NOMO-1 treated with DMSO at 0.1 percent for 48 hours (cell line): ENCODE measurements at regions not wholly inside any gene's neighbourhood (a gene's known extent, or its start where the extent isn't known, plus 50 kb on each side); places are given as distances from the start of the nearest gene placed in this dataset.
A peak's percentile ranks its signal among the peaks of the same experiment; 100 is the strongest.

Source experiments
- DNase-seq: peaks from one replicate; lab custom pipeline; 2025; ENCODE audit not compliant: unreplicated experiment; lab: John Stamatoyannopoulos, UW

DNA sequence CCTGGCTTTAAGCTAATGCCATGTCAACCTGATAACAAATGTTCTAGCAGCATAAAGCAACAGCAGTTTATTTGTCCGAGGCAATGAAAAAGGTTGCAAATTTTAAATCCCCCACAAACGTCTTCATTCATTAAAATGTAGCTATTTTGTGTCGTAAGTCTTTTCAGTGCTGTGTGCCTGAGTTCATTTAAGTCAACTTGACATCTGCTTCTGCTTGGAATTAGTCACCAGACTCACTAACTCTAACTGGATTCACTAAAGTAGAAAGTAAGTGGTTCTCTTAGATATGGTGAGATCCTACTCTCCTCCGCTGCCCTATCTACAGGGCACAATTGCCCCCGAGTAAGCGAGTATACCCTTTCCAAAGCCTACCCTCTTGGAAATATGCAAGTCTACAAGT is 118.4 kb upstream of the CHRM3 start:
- DNase-seq = no peak

DNA sequence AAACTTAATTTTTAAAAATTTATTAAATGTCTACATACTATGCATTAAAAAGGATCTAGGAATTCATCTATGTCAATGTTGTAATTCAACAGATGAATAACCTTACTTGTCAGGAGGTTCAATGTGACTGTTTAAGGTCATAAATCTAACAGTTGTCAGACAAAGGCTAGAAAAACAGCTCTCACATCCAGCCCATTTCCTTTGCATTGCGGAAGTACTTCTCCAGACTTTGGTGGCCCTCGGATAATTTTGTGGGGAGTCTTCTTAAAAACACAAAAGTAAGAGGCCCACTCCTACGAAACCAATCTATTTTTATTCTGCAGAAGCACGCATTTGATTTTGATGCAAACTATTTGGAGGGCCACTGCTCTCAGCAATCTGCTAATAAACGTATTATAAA is 122.6 kb upstream of the CHRM3 start:
- peak; percentile 91 for DNase-seq

DNA sequence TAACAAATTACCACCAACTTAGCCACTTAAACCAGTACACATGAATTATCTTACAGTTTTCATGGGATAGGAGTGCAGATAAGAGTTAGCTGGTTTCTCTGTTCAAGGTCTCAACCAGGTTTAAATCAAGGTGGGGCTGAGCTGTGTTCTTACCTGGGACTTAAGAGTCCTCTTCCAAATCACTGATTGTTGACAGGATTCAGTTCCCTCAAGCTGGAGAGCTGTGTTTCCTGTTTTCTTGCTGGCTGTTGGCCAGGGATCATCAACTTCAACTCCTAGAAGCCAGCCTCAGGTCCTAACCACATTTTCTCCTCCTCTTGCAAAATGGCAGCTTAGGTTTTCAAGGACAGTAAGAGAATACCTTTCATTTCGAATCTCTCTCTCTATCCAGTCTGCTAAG is 123.8 kb upstream of the CHRM3 start:
- peak; percentile 12 for DNase-seq

DNA sequence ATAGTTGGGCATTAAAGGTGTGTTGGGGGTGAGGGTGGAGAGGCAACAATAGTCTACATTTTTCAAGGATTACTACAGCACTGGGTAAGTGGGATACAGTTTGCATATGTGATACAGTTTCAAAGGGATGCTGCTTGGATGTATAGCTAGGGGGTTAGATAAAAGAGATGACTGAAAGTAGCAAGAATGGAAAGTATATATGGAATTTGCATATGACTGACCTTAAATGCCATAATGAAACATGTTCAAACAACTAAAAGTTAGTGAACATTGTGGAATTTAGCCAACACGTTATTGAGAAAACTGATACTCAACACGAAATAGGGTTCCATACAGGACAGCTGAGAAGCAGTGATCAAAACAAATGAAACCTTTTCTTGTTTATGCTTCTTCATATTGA is 124.8 kb upstream of the CHRM3 start:
- no peak for DNase-seq

DNA sequence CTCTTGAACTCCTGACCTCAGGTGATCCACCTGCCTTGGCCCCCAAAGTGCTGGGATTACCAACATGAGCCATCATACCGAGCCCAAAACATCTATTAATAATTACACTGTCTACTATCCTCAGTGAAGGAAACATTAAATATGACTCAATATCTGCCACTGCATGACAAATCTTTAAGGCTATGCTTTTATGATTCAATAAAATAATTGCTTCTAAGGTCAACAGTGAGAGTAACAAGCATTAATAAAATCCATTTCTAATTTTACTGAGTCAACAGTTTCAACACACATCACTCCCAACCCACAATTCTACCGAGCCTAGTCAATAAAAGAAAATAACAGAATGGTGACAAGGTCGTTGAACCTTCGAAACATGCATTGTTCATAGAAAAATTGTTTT is 125.5 kb upstream of the CHRM3 start:
- no peak for DNase-seq

DNA sequence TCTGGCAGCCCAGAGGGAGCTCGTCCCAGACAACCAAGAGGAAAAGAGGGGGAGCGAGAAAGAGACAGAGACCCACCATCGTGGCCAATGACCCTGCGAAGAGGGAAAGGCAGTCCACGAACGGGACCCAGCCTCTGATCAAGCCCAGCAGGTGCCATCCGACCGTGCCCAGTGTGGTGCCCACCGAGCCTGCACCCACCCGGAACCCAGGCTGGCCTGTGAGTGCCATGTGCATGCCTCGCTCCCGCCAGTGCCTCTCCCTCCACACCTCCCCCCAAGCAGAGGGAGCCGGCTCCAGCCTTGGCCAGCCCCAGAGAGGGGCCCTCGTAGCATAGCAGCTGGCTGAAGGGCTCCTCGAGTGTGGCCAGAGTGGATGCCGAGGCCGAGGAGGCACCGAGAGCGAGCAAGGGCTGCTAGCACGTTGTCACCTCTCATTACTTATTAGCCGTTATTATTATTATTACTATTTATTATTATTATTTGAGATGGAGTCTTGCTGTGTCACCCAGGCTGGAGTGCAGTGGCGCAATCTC is 130.7 kb upstream of the CHRM3 start:
- no peak for DNase-seq

DNA sequence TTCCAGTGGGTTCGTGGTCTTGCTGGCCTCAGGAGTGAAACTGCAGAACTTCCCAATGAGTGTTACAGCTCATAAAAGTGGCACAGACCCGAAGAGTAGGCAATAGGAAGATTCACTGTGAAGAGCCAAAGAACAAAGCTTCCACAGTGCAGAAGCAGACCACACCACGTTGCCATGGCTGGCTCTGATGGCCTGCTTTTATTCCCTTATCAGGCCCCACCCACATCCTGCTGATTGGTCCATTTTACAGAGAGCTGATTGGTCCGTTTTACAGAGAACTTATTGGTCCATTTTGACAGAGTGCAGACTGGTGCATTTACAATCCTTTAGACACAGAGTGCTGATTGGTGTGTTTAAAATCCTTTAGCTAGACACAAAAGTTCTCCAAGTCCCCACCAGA is 131.4 kb upstream of the CHRM3 start:
- DNase-seq = no peak

DNA sequence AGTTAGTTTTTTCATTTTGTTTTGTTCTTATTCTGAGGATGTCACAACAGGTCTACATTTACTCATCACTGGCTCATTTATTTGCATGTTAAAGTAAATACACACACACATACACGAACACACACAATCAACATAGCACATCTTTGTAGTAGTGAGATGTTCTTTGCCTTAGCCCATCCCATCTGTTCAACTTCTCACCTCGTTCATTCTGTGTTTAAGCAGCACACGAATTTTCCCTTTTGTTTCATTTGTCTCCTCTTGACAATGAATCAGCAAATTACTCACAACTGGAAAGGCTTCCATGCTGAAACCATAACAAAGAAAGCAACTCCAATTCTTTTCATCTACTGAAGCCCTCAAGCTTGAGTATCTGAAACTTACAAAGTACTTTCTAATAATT is 133.3 kb upstream of the CHRM3 start:
- no peak for DNase-seq

DNA sequence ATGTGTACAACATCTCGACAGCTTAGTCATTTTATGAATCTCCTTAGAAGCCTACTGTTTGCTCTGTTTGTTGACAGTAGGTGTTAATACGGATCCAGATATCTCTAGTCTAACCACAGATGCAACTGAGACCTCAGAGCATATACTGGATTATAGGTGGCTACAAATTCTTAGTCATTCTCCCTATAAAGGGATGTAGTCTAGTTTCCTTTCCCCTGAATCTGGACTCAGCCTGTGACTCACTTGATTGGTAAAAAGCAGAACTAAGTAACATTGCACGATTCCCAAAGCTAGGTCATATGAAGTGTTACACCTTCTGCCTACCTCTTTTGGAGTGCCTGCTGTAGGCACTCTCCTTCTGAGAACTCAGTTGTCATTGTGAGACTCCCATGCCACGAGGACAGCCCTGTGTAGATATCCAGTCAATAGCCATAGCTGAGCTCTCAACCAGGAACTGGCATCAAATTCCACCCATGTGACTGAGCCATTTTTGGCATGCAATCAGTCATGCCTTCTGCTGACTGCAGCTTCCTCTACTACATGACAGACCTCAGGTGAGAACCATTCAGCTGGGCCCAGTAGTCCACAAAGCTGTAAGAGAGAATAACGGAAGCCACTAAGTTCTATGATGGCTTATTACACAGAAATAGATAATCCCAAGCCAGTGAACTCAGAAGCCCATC is 135.9 kb upstream of the CHRM3 start:
- DNase-seq = peak; percentile 87

DNA sequence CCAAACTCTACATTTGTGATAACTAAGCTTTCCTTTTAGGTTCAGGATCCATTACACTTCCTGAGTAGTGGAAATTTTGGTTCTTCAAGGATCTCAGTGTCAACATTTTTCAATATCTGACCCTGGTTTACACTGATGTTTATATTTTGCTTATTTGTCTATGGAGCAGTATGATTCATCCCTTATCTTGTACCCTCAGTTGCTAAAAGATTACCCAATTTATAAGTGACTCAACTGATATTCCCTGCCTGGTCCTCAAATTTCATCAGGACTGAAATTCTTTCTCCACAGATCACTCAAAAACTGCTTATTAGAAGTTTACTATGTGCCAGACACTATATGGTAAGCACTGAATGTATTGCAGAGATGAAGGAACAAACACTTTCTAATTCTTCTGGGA is 139.1 kb upstream of the CHRM3 start:
- no peak for DNase-seq

DNA sequence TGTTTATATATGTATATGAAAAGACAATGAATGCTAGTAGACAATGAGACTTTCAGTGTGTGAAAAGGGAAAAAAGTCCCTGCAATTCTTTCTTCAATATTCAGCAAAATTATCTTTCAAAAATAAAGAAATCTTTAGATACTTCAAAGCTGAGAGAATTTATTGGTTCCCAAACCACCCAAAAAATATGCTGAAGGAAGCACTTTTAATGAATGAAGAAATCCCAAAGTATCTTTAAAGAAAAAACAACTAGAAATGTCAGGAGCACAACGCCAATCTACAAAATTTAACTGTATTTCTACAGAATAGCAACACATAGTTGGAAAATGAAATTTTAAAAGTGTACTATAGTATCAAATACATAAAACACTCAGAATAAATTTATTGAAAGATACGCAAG is 142.3 kb upstream of the CHRM3 start:
- DNase-seq = no peak

DNA sequence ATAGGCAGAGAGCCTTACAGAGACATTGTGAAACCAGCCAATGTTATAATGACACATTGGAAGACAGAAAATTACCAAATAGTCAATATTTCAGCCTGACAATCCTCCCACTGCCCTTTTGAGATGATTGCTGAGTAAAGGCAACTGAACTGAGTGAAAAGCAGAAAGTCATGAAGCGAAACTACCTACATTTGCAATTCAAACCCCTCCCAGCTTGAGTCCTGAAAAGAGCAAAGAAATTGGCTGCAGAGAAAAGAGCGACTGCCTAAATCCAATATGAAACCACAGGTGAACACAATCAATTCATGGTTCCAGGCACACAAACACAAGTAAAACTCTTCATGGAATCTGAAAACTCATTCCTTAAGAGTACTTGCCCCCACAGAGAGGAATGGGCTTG is 143.4 kb upstream of the CHRM3 start:
- DNase-seq = peak; percentile 6

DNA sequence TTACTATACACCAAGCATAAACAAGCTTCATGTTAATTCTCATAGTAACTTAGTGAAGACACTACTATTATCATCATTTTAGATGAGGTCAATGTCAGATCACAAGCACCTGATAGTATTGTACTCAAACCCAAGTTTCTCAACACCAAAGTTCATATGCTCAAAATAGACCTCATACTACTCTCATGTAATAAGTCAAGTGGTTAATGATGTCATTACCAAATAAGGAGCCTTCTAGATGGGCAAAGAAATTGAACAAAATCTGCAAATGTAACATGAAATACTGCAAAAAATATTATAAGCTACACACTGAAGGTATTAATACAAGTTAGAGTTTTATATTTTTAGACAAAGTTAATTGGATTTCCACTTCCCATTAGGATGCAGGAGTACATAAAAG is 144.0 kb upstream of the CHRM3 start:
- DNase-seq = no peak

DNA sequence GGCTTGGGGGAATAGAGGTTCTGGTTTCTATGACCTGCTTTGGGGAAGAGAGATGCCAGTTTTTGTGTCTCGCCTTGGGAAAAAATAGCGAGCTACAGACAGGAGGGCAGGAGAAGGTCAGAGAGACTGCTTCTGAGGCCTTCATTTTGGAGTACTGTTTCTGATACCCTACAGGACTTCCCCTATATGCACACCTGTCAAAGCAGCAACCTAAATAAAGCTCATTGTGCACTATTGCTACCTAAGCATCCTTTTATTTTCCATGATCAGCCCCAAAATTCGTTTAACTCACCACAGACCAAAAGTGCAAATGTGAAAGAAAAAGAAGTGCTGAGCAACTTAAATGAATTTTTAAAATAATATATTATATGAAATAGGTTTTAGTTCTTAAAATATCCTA is 145.6 kb upstream of the CHRM3 start:
- no peak for DNase-seq

DNA sequence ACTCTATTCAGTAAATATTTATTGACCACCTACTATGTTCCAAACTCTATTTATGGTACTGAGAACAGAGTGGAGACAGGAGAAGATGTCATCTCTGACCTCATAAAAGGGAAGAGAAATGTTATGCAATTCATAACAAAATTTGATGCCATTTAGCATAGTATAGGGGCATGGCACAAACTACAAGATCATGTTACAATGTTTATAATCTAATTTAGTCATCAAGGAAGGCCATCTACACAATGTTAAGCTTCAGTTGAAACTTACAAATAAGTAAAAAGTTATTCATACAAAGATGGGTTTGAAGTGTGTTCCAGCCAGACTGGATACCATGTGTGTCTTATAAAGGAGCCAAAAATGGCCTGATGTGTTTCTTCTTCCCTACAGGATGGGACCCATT is 146.8 kb upstream of the CHRM3 start:
- DNase-seq = no peak

DNA sequence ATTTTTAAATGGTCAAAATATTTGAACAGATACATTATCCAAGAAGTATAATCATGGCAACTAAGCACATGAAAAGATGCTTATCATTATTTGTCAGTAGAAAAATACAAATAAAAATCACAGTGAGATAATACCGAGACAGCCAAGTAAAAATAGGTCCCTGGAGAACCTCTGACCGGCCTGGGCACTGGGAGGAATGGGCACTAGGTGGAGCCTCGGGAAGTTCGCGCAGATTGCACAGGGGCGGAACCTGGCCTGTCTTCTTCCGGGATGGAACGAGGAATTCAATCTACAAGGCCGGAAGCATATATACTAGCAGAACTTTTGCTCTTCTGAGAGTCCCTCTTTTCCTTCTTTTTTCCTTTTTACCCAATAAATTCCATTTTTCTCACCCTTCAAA is 148.5 kb upstream of the CHRM3 start:
- no peak for DNase-seq

DNA sequence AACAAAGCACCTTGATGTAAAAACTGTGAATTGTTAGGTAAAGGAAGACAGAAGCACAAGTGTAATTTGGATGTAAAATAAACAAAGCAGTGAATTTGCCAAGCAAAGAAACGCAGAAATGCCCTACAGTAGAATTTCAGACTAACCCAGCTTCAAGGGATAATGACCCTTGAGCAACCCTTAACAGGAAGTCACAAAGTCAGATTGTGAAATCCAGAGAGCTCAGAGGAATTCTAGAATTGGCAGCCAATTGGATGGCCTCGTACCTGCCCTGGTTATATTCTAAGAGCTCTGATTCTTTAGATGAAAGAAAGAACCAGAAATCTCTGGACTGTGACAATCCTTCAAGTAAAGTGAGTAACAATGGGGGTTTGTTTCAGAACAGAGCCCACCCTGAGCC is 152.7 kb upstream of the CHRM3 start:
- DNase-seq = peak; percentile 77

DNA sequence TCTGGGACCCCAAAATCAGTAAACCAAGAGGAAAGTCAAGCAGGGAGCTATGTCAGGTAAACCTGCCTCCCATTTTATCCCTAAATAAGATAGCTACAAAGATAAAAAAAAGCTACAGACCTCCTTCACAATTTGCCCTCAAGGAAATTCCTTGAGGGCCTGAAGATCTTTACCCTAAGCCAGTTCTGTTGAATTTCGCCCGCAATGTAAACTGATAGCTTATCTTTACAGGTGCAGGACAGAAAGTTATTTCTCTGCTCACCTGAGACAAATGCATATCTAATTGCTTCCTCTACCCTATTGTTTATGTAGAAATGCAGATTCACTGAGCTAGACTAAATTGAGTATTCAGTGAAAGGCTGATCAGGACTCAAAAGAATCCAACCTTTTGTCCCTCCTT is 153.4 kb upstream of the CHRM3 start:
- no peak for DNase-seq

DNA sequence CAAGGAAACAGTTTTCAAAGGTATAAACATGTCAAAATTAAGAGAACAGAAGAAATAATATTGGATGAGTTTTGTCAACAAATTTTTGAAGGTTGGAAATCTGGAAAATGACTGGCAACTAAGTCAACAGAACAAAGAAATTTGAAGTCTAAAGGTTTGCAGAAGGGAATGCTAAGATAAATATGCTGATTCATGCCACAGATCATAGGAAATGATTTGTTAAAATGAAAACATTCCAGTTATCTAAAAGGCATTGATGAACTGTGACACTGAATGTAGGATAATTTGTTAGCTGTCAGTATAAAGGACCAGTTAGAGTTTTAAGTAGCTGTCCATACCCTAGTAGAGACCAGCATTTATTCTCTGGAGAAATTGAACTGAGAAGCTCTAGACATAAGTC is 157.9 kb upstream of the CHRM3 start:
- DNase-seq = no peak

DNA sequence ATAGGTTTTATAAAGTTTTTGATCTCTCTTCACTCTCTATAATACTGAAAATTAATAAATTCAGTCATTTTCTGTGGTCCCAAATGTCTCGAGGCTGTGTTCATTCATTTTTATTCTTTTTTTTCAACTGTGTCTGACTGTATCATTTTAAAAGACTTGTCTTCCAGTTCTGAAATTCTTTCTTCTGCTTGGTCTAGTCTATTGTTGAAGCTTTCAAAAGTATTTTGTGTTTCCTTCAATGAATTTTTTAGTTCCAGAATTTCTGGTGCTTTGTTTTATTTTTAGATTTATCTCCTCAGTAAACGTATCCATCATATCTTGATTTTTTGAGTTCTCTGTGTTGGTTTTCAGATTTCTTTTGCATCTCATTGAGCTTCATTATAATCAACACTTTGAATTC is 161.0 kb upstream of the CHRM3 start:
- DNase-seq = no peak

DNA sequence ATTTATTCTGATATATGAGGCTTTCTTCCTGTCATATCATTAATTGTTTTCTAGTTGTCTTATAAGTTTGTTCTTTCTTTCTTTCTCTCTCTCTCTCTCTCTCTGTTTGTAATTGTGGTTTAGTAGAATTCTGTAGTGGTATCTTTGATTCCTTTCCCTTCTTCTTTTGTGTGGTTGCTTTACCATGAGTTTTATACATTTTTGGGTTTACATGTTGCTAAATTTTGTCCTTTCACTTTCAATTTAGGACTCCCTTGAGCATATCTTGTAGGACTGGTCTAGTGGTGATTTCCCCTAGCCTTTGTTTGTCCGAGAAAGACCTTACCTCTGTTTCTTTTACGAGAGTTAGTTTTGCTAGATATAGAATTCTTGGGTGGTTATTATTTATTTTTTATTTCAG is 162.3 kb upstream of the CHRM3 start:
- DNase-seq = no peak

DNA sequence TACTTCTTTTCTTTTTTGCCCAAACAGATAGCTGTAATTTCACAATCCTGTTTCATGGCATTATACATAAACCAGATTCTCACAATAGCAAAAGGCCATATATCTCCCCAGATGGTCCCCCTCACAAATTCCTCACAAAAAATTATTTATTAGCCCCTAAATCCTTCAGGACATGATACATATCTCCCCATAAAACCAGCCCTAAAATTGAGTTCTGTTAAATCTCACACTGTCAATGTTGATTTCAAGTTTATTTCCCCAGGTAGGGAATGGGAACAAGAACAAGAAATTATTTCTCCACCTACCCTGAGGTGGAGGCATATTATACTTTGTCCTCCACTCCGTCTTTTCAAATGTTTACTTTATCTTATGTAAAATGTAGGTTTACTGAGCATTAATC is 163.4 kb upstream of the CHRM3 start:
- no peak for DNase-seq

DNA sequence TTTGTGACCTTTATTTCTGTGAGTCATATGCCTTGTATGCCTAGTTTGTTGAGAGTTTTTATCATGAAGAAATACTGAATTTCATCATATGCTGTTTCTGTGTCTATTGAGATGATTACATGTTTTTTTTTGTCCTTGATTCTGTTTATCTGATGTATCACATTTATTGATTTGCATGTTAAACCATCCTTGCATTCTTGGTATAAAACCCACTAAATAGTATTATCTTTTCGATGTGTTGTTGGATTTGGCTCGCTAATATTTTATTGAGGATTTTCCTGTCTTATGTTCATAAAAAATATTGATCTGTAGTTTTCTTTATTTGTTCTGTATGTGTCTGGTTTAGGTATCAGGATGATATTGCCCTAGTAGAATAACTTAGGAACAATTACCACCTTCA is 164.7 kb upstream of the CHRM3 start:
- no peak for DNase-seq
